Stimulated activated naive CD8-positive, alpha-beta T cell treated with anti-CD3 and anti-CD28 coated beads, Interleukin-15, Interleukin-2, amounts not matched to agents 100 U/mL and 50 U/mL, for 24 hours (primary cell): ENCODE measurements at regions not wholly inside any gene's neighbourhood (a gene's known extent, or its start where the extent isn't known, plus 50 kb on each side); places are given as distances from the start of the nearest gene placed in this dataset.

Experiments used
- ATAC-seq: fragments of 150-1000 bp; cut with Tn5 transposase; one replicate; pipeline ENCODE4 v1.10.0; 2021
- DNase-seq: peaks from one replicate; pipeline ENCODE4 v3.0.0; 2021

DNA sequence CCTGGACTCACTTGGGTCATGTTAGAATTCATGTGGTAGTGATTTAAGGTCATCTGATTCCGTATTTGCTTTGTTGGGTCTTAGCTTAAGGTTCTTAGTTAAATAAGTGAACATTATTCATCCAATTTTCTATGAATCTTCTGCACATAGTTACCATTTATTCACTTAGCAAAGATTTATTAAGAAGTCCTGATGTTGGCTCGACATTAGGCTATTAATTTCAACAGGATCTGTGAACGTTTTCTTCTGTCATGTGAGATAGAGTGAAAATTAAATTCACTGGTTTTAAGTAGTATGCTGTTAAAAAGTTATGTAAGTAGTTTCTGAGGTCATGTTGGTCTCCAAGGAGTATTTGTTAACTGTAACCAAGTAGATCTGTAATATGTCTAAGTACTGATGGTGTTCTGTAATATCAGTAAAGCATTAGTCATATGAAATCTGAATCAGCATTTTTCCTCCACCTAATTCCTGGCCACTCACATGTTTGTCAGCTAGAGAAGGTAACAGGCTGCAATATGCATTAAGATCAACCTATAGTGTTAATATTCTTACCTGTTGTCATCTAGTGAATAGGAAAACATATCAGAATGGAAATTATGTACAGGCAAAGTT, 155.6 kb downstream of the PCDH7 start:
- ATAC-seq: no peak
- DNase-seq: no peak

GRCh38 chr4:30879855-30880598, 159.9 kb downstream of the PCDH7 start:
- no peak for ATAC-seq
- no peak for DNase-seq

DNA sequence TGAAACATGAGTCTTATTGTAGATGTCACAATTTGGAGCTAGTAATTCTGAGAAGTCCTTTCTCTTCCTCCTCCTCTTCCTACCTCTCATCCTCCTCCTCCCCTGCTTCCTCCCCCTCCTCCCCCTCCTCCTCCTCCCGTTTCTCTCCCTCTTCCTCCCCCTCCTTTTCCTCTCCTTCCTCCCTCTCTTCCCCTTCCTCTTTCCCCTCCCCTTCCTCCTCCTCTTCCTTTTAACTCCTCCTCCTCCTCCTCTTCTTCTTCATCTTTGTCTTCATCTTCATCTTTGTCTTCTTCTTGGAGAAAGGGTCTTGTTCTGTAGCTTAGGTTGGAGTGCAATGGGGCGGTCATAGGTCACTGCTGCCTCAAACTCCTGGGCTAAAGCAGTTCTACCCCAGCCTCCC, 161.8 kb downstream of the PCDH7 start:
- no peak for ATAC-seq

DNA sequence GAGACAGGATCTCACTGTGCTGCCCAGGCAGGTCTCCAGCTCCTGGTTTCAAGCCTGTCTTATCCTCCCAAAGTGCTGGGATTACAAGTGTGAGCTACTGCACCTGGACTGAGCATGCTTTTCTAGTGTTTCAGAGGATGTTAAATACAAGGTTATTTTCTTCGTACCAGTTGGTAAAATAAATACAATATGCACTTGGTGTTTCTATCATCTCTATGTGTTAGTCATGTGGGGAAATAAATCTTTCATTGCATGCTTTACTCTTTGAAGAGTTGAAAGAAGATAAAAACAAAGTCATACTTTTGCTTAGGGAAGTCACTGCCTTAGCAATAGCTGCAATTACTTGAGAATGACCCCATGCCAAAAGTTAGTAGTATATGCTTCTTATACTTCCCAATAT, 162.3 kb downstream of the PCDH7 start:
- DNase-seq (no peak), ATAC-seq (no peak)

More for the DNA sequence above, 161.8 kb downstream of the PCDH7 start:
- DNase-seq: no peak

DNA sequence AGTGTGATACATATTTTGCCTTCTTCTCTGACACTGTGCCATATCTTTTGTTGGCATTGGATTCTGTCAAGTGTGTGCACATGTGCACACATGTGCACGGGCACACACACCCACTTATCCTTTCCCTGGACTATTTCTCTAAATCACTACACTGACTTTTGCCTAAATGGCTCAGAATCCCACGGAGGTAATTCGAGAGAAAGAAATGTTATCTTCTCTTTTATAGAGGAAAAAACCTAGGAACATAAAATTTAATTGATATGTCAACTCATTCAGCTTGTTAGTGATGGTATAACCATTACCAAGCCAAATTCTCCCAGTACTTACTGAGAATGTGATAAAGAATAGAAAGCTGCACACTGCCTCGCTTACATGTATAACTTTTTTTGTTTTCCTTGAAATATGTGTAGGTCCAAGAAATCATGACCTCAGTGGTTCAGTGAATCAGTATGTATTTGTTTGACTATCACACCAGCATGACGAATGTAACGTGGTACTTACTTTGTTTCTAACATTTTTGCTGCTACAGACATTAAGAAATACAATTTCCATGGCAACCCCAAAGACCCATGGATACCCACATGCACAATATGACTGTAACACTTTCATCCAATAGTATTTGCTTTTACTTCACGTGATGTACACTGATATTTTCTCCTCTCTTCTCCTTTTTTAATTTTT, 163.0 kb downstream of the PCDH7 start:
- ATAC-seq: no peak
- no peak for DNase-seq

- no peak for DNase-seq
- no peak for ATAC-seq
These were observed 181.6 kb downstream of the PCDH7 start for GRCh38 chr4:30901461-30902451.

DNA sequence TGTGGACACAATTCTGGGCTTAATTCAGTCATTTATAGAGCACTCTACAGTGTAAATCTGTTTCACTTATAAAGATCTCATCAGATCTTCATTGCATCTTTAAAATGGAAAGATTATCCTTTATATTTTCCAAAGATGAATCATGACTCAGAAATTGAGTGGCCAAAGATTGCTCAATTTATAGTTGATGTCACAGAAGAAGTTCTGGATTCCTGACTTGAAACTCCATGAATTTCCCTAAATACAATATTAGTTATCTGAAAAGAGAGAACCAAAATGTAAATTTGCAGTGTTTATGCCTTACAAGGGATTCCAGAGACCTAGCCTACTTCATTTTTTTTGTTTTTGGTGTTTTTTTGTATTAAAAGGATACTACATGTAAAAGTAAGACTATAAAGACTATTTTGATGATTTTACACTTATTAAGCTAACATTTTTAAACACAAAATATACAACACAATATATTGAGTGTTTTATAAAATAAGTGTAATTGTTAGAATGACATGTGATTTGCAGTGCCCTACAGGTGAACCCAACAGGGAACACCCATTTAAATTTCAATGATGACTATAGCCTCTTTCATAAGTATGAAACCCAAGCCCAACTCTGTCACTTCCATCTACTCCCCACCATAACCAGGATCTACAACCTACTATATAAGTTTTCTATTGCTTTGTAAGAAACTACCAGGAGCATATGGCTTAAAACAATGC, 183.5 kb downstream of the PCDH7 start:
- ATAC-seq: no peak
- DNase-seq: no peak

DNA sequence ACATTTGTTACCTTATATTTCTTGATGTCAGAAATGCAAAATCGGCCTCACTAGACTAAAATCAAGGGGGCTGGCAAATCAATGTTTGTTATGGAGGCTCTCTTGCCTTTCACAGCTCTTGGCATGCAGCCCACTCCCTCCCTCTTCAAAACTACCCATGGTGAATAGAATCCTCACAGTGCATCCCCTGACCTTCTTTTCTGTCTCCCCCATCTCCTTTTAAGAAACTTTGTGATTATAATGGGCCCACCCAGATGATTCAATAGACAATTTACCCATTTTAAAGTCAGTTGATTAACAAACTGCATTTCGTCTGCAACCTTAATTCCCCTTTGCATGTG, 184.0 kb downstream of the PCDH7 start:
- DNase-seq (no peak), ATAC-seq (no peak)

GRCh38 chr4:30904588-30904987, 184.4 kb downstream of the PCDH7 start:
- DNase-seq (no peak), ATAC-seq (no peak)

GRCh38 chr4:30912098-30912714, 192.0 kb downstream of the PCDH7 start:
- ATAC-seq (no peak), DNase-seq (no peak)

- DNase-seq (no peak), ATAC-seq (no peak)
These were observed 196.4 kb downstream of the PCDH7 start for GRCh38 chr4:30916337-30917274.

DNA sequence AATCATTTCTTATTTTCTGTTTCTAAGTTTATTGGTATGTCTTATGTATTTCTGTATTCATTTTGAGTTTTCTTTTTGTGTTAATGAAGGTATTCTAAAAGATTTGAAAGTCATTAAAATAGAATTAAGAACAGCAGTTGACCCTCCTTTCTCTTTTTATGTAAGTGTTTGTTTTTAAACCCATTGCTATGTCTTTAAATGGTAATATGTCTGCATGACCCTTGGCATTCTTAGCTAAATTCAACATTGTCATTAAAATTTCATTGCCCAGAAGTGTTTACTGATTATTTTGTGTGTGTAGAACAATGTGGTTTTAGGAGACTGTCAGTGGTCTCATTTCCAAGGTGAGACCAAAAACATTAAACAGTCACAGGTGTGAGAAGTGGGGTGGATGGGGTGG, 197.8 kb downstream of the PCDH7 start:
- ATAC-seq (no peak), DNase-seq (no peak)

- no peak for ATAC-seq
- DNase-seq: no peak
These were observed 199.3 kb downstream of the PCDH7 start for GRCh38 chr4:30919458-30919857.

- no peak for ATAC-seq
These were observed 199.9 kb downstream of the PCDH7 start for GRCh38 chr4:30920043-30920442.

DNA sequence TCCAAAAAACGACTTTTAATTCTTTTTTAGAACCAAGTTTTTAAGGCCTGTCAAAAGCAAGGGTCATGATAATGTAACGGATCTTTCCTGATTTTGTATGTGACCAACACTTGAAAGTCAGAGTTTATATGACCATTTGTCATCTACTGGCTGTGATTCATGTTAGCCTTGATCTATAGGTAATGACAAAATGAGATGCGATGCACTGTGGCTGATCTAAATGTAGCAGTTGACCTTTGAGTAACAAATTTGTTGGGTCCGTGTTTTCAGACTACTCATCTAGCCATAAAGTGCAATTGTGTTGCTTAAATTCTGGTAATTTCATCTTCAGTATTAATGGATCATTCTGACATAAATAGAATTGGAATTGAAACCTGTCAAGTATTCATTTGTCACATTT, 202.5 kb downstream of the PCDH7 start:
- DNase-seq (no peak), ATAC-seq (no peak)

More at GRCh38 chr4:30920043-30920442, 199.9 kb downstream of the PCDH7 start:
- DNase-seq: no peak

GRCh38 chr4:30924495-30924894, 204.3 kb downstream of the PCDH7 start:
- DNase-seq: no peak
- ATAC-seq: no peak

- DNase-seq (no peak), ATAC-seq (no peak)
These were observed 209.5 kb downstream of the PCDH7 start for GRCh38 chr4:30929649-30930048.

DNA sequence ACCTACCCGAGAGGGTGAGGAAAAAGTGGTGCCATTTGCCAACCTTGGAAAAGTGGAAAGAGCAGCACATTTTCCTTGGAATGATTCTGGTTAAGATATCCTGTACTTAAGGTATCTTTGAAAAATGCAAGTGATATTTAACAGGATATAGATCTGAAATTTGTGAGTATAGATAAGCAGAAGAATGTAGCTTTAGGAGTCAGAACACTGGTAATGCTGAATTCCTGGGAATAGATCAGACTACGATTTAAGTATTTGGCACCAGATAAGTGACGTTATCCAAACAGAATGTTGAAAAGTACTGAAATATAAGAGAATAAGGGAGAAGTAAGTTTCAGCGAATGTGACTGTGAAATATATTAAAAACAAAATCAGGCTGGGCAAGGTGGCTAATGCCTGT, 210.1 kb downstream of the PCDH7 start:
- DNase-seq: no peak
- ATAC-seq: no peak

GRCh38 chr4:30932581-30932980, 212.4 kb downstream of the PCDH7 start:
- ATAC-seq (no peak), DNase-seq (no peak)

DNA sequence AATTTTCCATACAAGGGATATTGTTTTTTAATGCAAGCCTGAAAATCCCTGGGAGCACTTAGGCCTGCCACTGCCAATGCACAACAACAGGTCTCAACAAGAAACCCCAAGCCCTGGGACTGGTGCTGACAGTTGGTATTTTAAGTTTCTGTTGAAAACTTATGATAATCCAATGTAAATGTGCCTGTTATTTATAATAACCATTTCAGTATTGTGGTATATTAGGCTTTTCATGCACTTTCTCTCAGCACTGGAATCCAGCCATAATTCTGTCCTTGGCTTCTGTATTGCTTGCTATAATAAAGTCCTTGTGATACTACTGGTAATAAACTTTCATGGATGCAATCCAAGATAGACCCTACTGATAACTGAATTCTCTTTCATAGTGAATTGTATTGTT, 218.9 kb downstream of the PCDH7 start:
- no peak for ATAC-seq
- DNase-seq: no peak
